DMS153 (cell line): ENCODE measurements at regions not wholly inside any gene's neighbourhood (a gene's known extent, or its start where the extent isn't known, plus 50 kb on each side); places are given as distances from the start of the nearest gene placed in this dataset.
"Not testable (repeated sequence)": the region's sequence is repeated elsewhere in the genome, so short reads cannot be mapped to it uniquely, and the experiment has no call there.

Experiments
- DNase-seq: peaks from one replicate; lab custom pipeline; 2025; lab: John Stamatoyannopoulos, UW

- no peak for DNase-seq
Observed at GRCh38 chr3:26763723-26764122, 141.2 kb downstream of the LRRC3B start.

- DNase-seq, result no peak
Observed at GRCh38 chr3:26766031-26766430, 143.5 kb downstream of the LRRC3B start.

GRCh38 chr3:26768068-26768651 lies 145.6 kb downstream of the LRRC3B start:
- DNase-seq, result no peak

GRCh38 chr3:26799679-26800317 lies 177.2 kb downstream of the LRRC3B start:
- DNase-seq, result no peak

GRCh38 chr3:26807272-26807671 lies 184.7 kb downstream of the LRRC3B start:
- no peak for DNase-seq

GRCh38 chr3:26825454-26825853 lies 202.9 kb downstream of the LRRC3B start:
- DNase-seq, result no peak

GRCh38 chr3:26827169-26827568 lies 204.6 kb downstream of the LRRC3B start:
- DNase-seq, result no peak

GRCh38 chr3:26838026-26838425 lies 215.5 kb downstream of the LRRC3B start:
- DNase-seq, result no peak

- no peak for DNase-seq
Observed at GRCh38 chr3:26839001-26839400, 216.4 kb downstream of the LRRC3B start.

- DNase-seq, result no peak
Observed at GRCh38 chr3:26840272-26840870, 217.8 kb downstream of the LRRC3B start.

- no peak for DNase-seq
Observed at GRCh38 chr3:26845194-26845593, 222.6 kb downstream of the LRRC3B start.

GRCh38 chr3:26847680-26848079 lies 225.1 kb downstream of the LRRC3B start:
- DNase-seq, result no peak

- DNase-seq, result no peak
Observed at GRCh38 chr3:26894443-26894842, 271.9 kb downstream of the LRRC3B start.

GRCh38 chr3:26915208-26915607 lies 292.6 kb downstream of the LRRC3B start:
- no peak for DNase-seq

- DNase-seq, result peak; percentile 56
Observed at GRCh38 chr3:26920646-26921478, 298.3 kb downstream of the LRRC3B start.

GRCh38 chr3:26931896-26932295 lies 309.3 kb downstream of the LRRC3B start:
- DNase-seq, result no peak

GRCh38 chr3:26932752-26933151 lies 310.2 kb downstream of the LRRC3B start:
- DNase-seq, result no peak

- not testable (repeated sequence) for DNase-seq
Observed at GRCh38 chr3:26945480-26945879, 322.9 kb downstream of the LRRC3B start.

GRCh38 chr3:26960382-26960781 lies 337.8 kb downstream of the LRRC3B start:
- DNase-seq, result no peak

- no peak for DNase-seq
Observed at GRCh38 chr3:26962492-26963360, 340.2 kb downstream of the LRRC3B start.

GRCh38 chr3:26963361-26963743 lies 340.8 kb downstream of the LRRC3B start:
- DNase-seq, result no peak

GRCh38 chr3:26964313-26964712 lies 341.7 kb downstream of the LRRC3B start:
- no peak for DNase-seq
